HG03521 (cell line): ENCODE measurements at regions not wholly inside any gene's neighbourhood (a gene's known extent, or its start where the extent isn't known, plus 50 kb on each side); places are given as distances from the start of the nearest gene placed in this dataset.
"Not testable (repeated sequence)": the region's sequence is repeated elsewhere in the genome, so short reads cannot be mapped to it uniquely, and the experiment has no call there.

Experiments used
- ATAC-seq: cut with Tn5 transposase; IDR thresholded peaks from one replicate; pipeline ENCODE4 v1.9.1; 2021; ENCODE audit warnings: mild to moderate bottlenecking, moderate library complexity; ENCODE audit not compliant: unreplicated experiment

- no peak for ATAC-seq
These were observed 92.0 kb upstream of the KIF26B start for GRCh38 chr1:245062741-245063305.

GRCh38 chr1:245061808-245062207, 93.0 kb upstream of the KIF26B start:
- ATAC-seq, result not testable (repeated sequence)

DNA sequence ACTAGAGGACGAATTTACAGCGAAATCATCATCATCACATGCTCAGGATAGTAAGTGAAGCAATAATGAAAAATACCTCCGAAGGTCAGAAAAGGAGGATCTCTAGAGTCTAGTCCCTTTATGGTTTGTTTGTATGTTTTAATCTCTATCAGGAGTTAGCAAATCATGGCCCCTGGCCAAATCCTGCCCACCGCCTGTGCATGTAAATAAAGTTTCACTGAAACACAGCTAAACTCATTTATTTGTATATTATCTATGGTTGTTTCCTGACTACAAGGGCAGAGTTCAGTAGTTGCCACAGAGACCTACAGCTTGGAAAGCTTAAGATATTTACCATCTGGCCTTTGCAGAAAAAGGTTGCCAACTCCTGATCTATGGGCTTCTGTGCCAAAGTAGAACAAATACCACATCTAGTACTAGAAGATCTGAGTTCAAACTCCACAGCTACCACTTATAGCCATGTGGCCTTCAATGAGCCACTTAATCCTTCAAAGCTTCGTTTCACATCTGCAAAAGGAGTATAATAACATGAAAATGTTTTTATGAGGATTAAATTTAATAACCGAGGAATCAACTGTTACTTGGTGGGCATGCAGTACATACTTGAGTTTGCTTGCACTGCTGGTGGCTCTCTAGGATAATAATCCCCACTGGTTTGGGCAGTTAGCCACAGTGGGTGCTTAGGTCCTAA, 94.0 kb upstream of the KIF26B start:
- no peak for ATAC-seq

DNA sequence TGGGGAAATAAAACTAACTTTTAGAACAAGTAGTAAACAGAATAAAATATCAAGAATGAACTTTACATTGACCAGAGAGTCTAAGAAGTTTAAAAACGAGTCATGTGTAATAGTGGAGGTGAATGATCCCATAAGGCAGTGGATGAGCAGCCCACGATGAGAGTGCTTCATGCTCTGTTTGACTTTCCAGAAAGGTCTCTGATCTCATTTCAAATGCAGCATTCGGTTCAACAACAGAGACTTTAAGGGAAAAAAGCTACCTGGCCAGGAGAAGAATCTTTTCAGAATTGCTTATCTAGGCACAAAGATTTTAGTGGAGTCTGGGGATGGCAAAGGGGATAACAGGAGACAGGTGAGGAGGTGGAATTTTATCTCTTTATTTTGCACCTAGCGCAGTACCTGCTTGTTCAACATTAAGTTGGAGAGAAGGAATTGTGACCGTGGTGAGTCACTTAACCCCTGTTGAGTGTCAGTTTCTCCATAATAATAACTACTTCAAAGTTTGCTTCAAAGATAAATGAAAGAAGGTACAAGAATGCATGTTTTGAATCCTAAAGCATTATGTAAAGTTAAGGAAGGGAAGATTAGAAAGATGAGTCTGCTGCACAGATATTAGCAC, 94.9 kb upstream of the KIF26B start:
- ATAC-seq, result no peak

DNA sequence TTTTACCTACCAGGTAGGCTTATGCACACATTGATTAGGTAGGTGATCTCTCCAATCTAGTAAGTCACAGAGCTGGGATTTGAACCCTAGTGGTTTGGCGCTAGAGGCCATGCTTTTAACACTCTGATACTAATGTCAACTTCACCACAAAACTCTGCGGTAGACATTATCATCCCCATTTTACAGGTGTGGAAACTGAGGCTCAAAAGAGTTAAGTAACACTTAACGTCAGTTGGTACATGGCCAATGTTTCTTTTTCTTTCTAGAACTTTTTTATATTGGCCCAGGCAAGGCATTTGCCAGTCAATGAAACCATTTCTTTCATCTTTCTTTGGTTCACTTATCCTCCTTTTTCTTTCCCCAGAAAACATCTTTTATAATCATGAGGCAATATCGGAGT, 95.9 kb upstream of the KIF26B start:
- no peak for ATAC-seq

GRCh38 chr1:245058436-245058835, 96.3 kb upstream of the KIF26B start:
- ATAC-seq, result no peak

DNA sequence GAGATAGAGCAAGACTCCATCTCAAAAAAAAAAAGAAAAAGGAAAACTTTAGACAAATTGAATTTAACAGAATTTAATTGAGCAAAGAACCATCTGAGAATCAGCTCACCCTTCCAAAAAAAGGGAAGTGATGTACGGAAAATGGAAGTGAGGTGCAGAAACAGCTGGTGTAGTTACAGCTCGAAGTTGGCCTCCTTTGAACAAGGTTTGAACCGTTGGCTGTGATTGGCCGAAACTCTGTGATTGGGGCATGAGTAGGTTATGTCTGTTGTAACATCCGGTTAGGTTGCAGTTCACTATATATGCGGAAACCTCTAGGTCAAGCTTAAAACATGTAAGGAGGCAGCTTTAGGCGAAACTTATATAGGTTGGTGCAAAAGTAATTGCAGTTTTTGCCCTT, 97.9 kb upstream of the KIF26B start:
- no peak for ATAC-seq

DNA sequence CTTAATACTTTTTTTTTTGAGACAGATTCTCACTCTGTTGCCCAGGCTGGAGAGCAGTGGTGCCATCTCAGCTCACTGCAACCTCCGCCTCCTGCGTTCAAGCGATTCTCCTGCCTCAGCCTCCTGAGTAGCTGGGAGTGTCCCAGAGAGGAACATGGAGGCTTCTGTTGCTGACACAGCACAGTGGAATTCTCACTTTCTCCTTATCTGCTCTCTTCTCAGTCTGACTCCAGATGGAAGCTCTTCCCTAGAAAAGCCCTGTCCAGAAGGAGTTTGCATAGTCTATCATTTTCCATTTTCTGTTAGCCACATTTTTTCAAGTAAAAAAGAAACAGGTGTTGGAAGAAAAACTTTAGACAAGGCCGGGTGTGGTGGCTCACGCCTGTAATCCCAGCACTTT, 98.5 kb upstream of the KIF26B start:
- not testable (repeated sequence) for ATAC-seq

DNA sequence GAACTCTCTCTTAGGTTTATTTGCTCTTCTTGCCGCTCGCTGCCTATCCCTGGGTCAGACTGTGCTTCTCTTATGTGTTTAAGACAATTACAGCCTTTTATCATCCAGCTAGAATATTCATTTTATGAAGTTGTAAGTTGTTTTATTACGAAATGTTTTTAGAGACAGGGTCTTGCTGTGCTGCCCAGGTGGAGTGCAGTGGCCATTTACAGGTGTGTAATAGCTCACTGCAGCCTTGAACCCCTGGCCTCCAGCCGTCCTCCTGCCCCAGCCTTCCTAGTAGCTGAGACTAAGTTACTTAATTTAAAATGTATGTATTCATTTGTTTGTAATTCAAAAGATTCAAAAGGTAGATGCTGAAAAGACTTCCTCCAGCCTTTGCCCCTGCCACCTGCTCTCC, 99.0 kb upstream of the KIF26B start:
- no peak for ATAC-seq

- ATAC-seq, result no peak
These were observed 100.1 kb upstream of the KIF26B start for GRCh38 chr1:245054507-245055270.

GRCh38 chr1:245054105-245054504, 100.7 kb upstream of the KIF26B start:
- ATAC-seq, result no peak

- ATAC-seq, result no peak
These were observed 102.5 kb upstream of the KIF26B start for GRCh38 chr1:245052258-245052657.

DNA sequence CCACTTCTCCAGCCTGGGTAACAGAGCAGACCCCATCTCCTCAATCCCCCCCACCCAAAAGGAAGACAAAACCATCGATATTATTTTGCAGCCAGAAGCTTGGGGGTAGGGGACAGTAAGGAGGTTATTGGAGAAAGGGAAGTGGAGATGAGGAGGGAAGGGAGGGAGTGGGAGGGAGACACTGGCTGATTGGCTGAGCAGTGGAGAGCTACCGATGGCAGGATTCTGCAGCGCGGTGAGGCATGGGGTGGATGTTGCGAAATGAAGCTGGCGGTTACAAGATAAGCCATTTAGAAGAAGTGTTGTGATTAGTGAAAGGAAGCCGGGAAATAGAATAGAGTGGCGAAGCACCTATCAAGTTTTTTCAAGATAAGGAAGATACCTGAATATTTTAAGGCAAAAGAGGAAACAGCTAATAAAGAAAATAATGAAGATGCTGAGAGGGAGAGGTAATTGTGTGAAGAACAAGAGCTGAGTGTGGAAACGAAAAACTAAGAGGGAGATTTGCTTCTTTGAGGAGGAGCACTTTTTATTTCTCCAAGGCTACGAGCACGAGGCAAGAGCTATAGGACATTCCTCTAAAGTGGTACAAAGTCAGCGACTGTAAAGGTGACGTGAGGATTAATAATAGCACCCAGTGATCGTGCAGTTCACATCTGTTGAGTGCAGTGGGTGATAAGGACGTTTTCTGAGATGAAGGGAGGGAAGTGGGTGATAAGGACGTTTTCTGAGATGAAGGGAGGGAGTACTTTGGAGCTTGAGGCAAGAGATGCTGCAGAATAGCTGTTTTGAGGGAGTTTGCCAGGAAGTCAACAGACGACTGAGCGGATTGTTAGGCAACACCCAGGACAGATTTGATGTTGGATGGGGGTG, 103.2 kb upstream of the KIF26B start:
- ATAC-seq, result no peak

- no peak for ATAC-seq
These were observed 108.0 kb upstream of the KIF26B start for GRCh38 chr1:245046769-245047168.

- no peak for ATAC-seq
These were observed 108.5 kb upstream of the KIF26B start for GRCh38 chr1:245046315-245046714.

DNA sequence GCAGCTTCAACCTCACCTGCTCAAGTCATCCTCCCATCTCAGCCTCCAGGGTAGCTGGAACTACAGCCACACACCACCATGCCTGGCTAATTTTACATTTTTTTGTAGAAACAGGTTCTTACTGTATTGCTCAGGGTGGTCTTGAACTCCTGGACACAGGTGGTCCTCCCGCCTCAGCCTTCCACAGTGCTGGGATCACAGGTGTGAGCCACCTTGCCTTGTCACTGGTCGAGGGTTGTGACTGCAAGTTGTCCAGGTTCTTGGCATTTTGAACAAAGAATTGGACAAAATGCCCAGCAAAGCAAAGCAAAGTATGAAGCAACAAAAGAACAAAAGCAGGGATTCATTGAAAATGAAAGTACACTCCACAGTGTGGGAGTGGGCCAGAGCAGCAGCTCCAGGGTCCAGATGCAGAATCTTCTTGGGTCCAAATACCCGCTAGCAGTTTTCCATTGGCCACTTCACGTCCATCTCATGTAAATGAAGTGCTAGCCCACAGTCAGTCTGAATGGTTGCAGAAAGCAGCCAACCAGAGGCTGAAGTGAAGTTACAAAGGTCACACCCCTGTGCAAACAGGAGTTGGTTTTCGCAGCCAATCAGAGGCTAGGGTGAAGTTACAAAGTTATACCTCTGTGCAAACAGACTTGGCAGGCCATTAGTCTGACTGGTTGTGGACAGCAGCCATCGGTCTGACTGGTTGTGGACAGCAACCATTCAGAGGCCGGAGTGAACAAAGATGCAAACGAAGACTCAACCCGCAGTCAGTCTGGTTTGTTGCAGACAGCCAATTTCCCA, 109.5 kb upstream of the KIF26B start:
- no peak for ATAC-seq

- no peak for ATAC-seq
These were observed 111.2 kb upstream of the KIF26B start for GRCh38 chr1:245043611-245043940.

DNA sequence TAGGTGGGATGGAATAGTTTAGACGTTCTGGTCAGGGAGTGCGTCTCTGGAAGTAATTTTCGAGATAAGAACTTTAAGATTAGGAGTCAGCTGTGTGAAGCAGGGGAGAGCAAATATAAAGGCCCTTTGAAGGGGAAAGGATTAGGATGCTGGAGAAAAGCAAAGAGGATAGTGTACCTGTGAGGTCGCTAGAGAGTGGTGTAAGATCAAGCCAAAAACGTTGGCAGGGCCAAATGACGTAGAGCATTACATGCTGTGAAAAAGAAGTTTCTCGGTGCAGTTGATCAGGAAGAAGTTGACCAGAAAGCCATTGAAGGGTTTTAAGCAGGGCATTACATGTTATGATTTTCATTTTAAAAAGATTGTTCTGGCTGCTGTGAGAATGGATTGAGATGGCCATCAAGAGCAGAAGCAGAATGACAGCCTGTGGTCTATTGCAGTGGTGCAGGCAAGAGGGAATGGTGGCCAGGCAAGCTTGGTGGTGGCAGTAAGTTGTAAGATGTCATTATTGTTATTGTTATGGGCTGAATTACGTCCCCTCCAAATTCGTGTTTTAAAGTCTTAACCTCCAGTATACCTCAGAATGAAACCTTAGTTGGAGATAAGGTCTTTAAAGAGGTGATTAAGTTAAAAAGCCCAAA, 113.6 kb upstream of the KIF26B start:
- ATAC-seq, result no peak

DNA sequence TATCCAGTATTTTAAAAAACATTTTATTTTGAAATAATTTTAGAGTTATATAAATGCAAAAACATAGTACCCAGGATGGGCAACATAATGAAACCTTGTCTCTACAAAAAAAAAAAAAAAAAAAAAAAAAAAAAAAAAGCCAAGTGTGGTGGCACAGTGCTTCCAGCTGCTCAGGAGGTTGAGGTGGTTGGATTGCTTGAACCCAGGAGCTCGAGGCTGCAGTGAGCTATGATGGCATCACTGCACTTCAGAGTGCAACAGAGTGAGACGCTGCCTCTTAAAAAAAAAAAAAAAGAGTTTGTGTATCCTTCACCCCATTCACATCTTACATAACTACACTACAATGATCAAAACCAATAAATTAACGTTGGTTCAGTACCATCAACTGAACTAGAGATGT, 115.6 kb upstream of the KIF26B start:
- ATAC-seq, result no peak

- ATAC-seq, result no peak
These were observed 118.7 kb upstream of the KIF26B start for GRCh38 chr1:245036102-245036501.
